ENCODE measurements at regions not wholly inside any gene's neighbourhood (a gene's known extent, or its start where the extent isn't known, plus 50 kb on each side); places are given as distances from the start of the nearest gene placed in this dataset.
"Not testable (repeated sequence)": the region's sequence is repeated elsewhere in the genome, so short reads cannot be mapped to it uniquely, and the experiment has no call there.

DNA sequence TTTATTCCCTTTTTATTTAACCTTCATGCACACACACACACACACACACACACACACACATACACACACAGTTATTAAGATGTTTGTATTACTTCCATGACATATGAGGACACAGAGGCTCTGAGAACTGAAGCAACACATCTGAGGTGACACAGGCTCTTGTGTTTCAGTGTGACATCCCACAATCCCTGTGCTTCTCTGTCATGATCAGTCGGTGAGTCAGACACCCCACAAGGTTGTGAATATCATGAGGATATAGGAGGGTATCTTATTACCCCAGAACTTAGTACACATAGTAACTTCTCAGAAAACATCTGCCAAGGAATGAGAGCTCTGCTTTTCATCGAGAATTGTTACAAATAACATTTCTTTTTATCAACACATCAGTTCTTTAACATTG lies 459.3 kb downstream of the PLPP3 start:
- no peak for DNase-seq (ENCODE audit: low read depth in 2 of 2)

DNA sequence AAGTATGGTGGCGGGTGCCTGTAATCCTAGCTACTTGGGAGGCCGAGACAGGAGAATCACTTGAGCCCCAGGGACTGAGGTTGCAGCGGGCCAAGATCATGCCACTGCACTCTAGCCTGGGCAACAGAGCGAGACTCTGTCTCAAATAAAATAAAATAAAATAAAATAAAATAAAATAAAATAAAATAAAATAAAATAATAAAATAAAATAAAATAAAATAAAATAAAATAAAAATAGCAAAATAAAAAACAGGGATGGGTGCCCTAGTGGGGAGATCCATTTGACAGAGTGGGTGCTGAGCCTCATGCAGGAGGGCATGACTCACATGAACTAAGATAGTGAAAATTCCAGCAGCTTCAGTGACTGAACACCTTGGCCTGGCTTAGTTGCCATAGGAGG lies 460.7 kb downstream of the PLPP3 start:
- not testable (repeated sequence) for DNase-seq (ENCODE audit: low read depth in 2 of 2)

DNA sequence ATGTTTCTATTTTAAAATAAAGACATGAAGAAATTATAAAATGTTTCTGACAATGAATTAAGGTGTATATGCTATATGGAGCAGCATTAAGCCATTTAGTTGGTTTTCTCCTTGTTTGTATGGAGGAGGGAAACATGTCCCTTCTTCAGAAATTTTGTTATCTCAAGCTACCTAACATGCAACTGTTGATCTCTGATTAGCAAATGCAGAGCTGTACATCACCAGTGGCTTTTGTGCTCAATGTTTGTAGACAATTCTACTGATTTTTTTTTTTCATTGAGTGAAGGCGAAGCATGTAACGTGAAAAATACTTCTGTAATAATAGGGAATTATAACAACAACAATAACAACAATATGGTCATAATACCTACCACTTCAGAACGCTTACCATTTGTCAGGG lies 463.7 kb downstream of the PLPP3 start:
- no peak for DNase-seq (ENCODE audit: low read depth in 2 of 2)

DNA sequence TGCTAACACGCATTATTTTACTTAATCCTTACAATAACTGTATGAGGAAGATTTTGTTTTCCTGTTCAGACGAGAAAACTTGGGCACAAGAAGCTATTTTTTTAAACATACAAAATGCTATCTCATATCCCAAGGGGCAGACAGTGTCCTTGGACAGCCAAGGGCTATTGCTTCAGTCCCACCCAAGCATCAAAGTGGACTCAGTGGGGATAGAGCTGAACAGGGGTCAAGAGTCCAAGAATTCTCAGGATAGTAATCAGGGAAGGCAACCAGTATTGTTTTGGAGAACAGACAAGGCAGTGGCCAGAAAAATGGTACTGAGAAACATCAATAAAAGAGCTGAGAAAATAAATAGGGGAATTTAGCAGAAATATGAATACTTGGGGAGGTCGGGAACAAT lies 465.7 kb downstream of the PLPP3 start:
- DNase-seq (ENCODE audit: low read depth in 2 of 2): no peak

DNA sequence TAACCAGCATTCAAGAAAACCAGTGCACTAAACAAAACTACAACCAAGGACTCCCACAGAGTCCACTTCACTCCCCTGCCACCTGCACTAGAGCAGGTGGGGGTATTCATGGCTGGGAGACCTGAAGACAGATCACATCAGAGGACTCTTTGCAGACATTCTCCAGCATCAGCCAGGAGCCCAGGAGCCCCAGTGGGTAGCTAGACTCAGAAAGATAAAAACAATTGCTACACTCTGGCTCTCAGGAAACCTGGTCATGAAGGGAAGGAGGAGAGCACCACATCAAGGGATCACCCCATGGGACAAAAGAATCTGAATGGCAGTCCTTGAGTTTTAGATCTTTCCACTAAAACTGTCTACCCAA lies 472.1 kb downstream of the PLPP3 start:
- DNase-seq (ENCODE audit: low read depth in 2 of 2): no peak

DNA sequence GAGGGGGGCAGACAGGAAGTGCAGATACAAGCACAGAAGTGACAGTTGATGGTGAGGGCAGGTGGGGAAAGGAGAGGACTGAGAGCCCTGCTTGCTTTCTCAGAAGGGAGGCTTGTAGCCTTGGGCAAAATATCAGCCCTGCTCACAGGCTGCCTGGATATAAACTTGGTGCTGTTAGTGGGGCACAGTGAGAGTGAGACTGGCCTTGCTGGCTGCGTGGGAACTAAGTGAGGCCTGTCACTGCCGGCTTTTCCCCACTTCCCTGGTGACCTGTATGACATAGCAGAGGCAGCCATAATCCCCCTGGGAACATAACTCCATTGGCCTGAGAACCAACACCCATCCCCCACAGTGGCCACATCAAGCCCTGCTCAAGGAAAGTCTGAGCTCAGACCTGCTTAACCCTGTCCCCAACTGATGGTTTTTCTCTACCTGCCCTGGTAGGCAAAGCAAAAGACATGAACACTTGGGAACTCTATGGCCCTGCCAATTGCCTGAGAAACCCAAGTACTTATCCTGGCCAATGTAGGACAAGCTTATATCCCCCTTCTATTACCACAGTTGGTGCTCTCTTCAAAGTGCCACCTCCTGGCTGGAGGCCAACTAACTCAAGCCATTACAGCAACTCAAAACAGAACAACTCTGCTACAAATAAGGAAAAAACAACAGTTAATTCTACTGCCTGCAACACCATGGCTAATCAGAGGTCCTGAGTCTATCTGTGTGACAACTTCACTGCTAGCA lies 472.7 kb downstream of the PLPP3 start:
- DNase-seq (ENCODE audit: low read depth in 2 of 2): no peak

DNA sequence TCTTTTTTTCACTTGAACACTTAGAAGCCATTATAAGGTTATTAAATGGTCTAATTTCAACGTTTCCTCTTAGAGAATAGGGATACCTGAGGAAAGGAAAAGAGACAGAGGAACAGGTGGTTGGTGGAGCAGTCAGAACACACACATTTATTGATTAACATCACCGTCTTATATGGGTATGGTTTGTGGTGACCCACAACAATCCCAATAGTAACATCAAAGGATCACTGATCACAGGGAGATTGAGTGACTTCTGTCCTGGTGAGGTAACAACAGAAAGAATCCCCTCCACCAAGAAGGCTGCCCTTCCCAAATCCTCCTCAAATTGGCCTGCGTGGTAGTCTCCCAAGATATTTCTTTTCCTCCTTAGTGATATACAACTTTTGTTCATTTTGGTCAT lies 474.0 kb downstream of the PLPP3 start:
- DNase-seq (ENCODE audit: low read depth in 2 of 2): no peak

DNA sequence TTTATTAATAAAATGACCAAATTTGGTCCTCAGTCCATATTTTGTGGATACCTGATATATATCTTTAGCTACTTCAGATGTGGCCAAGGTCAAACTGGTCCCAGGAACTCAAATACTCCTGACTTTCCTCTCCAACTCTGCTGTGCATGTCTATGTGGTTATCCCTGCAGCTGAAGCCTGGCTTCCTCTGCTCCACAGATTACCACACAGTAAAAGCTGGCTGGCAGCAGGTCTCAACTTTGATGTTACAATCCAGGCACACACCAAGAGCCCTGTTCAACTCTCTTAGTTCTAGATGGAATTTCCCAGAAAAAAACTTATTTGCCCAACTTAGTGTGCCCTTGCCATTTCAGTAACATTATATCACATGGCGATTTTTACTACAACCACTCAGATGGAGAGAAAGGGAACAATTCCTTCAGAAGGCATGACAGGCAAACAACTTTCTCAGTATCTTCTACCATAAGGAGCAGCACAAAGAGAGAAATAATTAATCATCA lies 479.5 kb downstream of the PLPP3 start:
- DNase-seq (ENCODE audit: low read depth in 2 of 2): no peak

DNA sequence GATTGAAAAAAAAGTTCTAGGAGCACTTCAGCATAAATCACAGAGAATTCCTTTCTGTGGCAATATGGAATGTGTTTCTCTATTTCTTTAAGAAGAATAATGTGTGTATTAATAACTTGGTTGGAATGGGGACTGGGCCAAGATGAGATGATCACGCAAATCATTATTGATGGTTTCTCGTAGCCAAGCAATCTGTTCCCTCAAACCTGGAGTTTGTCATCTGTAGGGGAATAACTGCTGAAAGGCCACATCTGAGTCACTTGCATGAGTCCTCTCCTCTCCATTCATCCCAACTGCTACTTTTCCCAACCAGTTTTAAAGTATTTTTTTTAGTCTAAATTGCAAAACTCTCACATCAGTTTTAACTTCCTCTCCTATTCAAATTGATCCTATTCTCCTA lies 480.4 kb downstream of the PLPP3 start:
- no peak for DNase-seq (ENCODE audit: low read depth in 2 of 2)

DNA sequence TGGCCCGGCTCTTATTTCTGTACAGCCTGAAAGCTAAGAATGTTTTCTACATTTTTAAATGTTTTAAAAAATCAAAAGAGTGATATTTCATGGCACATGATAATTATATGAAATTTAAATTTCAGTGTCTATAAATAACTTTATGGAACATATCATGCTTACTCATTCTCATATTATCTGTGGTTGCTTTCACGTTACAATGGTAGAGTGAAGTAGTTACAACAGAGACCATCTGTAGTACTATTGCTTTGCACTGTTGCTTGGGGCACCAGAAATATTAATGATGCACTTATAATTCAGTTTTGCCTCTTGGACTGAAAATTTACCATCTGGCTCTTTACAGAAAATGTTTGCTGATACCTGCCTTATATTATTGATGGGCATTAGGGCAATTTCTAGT lies 481.6 kb downstream of the PLPP3 start:
- no peak for DNase-seq (ENCODE audit: low read depth in 2 of 2)

DNA sequence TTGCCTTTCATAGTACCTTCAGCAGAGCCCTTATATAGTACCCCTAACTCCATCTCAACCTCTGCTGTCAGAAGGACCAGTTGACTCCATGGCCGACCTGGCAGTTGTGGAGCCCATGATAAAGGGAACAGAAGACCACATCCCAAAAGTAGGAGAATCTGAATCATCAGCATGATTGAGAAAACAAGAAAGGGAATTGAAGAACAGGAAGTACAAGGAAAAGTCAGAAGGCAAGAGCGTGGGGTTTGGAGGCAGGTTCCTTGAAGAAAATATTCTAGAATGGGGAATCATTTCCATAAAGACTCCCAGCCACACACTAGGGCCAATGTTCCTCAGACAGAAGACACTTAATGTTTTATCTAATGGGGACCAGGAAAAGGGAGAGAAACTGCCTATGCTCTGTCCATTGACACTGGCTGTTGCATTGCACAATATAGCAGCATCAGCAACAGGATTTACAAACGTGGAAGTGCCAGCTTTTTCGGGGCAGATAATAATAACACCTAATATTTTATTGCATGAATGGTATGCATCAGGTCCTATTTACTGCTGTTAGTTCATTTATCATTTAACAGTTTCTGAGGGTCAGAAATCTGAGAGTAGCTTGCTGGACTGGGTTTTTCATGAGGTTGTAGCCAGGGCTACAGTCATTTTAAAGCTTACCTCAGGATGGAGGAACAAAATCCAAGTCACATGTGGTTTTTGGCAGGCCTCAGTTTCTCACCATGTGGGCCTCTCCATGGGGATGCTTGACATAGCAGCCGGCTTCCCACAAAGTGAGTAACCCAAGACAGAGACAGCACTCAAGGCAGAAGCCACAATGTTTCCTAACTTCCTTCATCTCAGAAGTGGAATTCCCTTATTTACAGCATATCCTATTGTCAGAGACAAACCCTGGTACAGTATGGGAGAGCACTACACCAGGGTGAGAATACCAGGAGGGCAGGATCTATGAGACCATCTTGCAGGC lies 483.4 kb downstream of the PLPP3 start:
- no peak for DNase-seq (ENCODE audit: low read depth in 2 of 2)

DNA sequence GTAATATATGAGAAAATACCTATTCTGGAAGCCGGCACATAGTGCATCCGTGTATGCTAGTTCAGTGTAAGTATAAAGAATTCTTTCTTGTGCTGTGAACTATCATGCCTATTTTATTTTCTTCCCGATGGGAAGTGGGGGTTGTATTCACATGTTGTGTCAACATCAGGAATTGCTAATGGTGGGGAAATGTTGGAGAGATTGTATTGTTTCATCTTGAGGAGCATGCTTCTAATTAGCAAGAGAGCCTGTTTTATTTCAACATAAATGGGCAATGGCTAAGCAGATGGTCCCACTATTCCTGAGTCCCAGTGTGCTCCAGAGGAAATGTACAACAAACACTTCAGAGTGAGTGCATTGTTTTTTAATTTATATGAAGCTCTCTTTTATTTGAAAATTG lies 485.2 kb downstream of the PLPP3 start:
- DNase-seq (ENCODE audit: low read depth in 2 of 2): no peak

DNA sequence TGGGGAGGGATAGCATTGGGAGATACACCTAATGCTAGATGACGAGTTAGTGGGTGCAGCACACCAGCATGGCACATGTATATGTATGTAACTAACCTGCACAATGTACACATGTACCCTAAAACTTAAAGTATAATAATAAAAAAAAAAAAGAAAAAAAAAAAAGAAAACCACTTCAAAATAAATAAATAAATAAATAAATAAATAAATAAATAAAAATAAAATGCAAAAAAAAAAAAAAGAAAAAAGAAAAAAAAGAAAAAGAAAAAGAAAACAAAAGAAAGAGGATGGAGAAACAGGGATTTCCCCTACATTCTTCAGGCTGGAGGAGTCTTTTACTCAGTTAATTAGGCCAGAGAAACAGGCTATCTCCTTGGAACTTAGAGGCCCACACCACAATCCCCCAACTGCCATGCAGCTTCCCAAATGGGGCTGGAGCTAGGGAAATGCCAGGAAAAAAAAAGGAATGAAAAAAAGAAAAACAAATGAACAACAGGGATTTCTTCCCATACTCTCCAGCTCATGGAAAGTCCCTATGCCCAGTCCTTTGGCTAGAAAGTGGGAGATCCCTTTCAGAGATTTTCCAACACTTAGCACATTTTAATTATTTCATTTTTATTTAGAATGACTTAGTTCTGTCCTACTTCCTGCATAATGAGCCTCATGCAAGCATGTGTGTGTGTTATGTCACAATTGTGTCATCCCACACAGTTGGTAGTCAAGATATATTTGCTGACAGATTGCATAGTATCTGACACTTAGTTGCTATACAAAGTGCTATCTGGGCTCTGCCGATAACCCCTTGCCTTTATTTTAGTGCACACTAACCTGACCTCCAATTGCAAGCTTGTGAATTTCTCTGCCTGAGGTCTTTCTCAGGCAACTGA lies 486.4 kb downstream of the PLPP3 start:
- DNase-seq (ENCODE audit: low read depth in 2 of 2): no peak

DNA sequence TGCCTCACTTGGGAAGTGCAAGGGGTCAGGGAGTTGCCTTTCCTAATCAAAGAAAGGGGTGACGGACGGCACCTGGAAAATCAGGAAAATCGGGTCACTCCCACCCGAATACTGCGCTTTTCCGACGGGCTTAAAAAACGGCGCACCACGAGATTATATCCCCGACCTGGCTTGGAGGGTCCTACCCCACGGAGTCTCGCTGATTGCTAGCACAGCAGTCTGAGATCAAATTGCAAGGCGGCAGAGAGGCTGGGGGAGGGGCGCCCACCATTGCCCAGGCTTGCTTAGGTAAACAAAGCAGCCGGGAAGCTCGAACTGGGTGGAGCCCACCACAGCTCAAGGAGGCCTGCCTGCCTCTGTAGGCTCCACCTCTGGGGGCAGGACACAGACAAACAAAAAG lies 489.5 kb downstream of the PLPP3 start:
- DNase-seq (ENCODE audit: low read depth in 2 of 2): not testable (repeated sequence)

DNA sequence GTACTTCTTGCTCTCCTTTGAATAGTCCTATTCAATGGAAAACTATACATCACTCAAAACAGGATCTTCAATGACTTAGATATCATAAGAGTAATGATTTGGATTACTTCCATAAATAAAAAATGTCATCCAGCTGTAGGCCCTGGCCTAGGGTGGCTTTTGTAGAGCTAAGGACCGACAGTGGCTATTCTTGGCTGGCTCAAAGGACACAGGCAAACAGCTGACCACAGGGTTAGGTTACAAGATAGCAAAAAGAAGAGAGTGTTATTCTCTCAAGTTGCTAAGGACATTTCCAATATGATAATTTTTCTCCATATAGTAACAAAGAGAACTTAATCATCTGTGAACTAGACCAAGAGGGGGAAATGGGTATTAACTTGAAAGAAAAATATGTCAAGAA lies 495.1 kb downstream of the PLPP3 start:
- no peak for DNase-seq (ENCODE audit: low read depth in 2 of 2)

DNA sequence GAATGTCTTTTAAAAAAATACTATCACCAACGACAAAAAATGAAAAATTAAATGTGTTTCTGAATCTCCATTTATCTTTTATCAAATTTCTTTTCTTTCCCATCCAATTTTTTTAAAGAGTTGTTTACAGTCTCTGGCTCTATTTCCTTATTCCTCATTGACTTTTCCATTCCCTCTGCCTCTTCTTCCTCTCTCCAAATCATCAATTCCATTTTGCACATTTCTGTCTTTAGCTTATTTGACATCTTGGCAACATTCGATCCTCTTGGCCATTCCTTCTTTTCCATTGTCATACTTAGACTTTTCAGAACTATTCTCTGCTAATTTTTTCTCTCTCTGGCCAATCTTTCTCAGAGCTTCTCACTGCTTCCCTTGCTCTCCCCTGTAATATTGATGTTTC lies 497.6 kb downstream of the PLPP3 start:
- no peak for DNase-seq (ENCODE audit: low read depth in 2 of 2)

DNA sequence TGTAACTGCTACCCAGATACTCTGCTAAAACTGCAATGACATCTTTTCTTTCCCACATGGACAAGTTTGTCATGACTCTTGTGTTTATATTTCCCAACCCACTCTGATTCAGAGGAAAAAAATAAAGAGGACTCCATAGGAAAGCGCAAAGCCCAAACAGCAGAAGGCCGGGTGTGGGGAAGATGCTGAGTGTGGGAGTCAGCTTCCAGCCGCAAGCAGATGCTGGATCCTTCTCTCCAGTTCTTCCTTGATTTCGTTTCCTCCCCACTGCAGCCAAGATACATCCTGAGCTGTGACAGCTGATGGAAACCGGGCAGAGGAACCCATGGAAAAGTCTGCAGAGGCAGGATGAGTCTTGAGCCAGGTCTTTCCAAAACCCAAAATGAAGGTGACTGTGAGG lies 498.2 kb downstream of the PLPP3 start:
- no peak for DNase-seq (ENCODE audit: low read depth in 2 of 2)

DNA sequence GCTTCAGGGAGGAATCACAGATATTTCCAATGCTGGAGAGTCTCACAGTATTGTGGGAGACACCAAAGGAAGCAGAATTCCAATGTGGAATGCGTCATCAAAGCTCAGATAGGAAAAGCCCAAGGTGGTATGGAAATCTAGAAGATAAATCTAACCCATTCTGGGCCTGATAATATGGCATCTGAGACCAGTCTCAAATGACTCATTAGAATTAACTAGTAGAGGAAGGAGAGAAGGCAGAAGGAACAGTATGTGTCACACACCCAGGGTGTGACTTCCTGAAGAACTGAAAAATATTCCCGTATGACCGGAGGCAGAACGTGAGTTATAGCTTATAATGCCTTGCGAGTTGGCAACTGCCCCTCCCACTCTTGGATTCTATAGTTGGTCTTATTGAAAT lies 499.2 kb downstream of the PLPP3 start:
- no peak for DNase-seq (ENCODE audit: low read depth in 2 of 2)

DNA sequence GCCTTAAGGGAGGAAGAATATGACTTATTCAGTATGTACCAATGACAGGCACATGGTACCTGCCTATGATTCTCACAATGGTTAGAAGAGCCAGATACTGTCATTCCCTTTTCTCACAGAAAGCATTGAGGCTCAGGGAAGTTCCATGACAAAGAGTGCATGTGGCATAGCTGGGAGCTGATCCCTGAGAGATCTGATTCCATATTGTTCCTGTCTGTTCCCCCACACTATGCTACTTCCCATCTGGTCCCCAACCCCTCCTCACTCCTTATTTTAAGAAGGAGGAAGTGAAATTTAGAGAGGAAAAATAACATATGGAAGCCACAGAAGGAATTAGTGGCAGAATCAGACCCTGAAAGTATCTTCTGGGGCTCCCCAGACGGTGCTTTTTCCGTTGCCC lies 500.0 kb downstream of the PLPP3 start:
- DNase-seq (ENCODE audit: low read depth in 2 of 2): no peak

DNA sequence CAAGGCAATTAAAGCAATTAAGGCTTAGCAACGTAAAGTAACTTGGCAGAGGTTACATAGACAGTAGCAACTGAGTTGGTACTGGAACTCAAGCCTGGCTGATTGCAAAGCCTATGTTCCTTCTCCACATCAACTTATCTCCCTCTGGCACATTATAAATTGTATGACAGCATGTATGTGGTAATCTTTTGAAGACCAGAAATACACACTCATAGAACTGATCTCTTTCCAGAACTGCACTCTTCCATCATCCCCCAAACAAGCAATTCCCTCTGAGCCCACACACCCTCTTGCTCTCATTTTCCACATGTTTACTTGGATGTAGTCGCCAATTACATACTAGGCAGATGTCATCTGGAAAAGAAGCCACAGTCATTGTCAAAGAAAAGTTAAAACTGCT lies 502.2 kb downstream of the PLPP3 start:
- no peak for DNase-seq (ENCODE audit: low read depth in 2 of 2)

DNA sequence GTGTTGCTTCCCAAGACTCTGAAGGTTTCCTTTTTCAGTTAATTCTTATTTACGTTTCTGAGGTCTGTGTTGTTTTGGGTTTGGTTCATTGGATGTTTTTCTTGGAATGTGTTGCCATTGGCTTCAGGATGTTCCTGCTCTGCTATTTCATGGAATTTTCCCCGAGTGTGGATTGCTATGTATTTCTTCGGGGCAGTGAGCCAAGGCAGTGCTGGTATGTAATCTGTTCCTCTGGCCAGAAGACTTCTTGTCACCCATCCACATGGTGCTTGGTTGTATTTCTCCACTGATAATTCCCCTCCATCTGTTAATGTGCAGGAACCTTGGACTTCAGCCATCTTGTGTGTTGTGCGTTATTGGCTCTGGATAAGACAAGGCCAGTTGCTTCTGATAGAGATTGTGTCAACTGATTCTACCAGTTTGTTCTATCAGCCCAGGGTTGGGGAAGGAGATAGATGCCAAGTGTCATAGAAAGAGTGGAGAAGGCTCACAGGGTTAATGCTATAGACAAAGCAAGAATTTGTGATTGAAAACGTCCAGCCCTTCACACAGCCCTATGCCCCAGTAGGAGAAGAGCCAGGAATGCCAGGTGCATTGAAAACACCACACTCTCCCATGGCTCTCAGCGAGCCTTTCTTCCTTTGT lies 505.2 kb downstream of the PLPP3 start:
- no peak for DNase-seq (ENCODE audit: low read depth in 2 of 2)

DNA sequence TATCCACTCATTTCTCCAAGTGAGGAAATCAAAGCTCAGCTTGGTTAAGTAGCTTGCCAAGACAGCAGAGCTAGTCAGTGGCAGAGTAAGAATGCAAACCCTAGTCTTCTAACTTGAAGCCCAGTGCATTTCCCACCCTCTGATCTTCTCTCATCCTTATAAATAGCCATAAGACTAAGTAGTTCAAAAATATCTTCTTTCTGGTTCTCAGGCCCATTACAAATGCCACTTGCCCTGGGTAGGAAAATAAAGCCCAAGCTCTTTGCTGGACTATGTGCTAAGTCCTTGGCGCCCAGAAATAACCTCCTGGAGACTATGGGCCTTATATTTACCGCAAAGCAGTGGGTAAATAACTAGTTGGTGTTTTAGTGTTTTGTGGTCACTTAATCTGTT lies 505.8 kb downstream of the PLPP3 start:
- DNase-seq (ENCODE audit: low read depth in 2 of 2): no peak
